ENCODE measurements at regions not wholly inside any gene's neighbourhood (a gene's known extent, or its start where the extent isn't known, plus 50 kb on each side); places are given as distances from the start of the nearest gene placed in this dataset.

DNA sequence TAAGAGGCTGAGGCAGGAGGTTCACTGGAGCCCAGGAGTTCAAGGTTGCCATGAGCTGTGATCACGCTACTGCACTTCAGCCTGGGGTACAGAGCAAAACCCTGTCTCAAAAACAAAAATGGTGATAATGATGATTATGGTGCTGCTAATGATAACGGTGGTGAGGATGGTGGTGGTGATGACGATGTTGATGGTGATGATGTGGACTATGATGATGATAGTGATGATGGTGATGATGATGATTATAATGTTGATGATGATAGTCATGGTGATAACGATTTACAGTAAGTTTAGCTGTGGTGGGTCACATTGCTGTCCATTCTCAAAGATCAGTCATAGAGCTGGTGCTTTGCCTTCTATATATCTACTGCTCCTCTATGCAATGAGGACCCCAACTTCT is 1340.6 kb downstream of the UQCRFS1 start:
- WGBS (ENCODE audit: extremely low coverage, insufficient coverage, low lambda C conversion rate): no CpG with 5 or more reads among the region's 4 CpGs
- Histone ChIP-seq H3K4me2 (ENCODE audit: low read length) (no peak overlapping the region), H3K27me3 (ENCODE audit: insufficient read depth, low read length, poor library complexity) (no peaks in the 10 kb centered on the region), H3K4me3 (ENCODE audit: low read length) (no peak overlapping the region), H4K8ac (ENCODE audit: low read depth, low read length) (no peak overlapping the region), H2BK15ac (replicated peaks; ENCODE audit: low read depth) (no peak overlapping the region), H3K4me1 (ENCODE audit: control insufficient read depth, low read depth, low read length) (no peaks in the 10 kb centered on the region), H2BK5ac (ENCODE audit: low read length) (no peak overlapping the region), H3K4ac (ENCODE audit: low read depth, low read length) (no peak overlapping the region), H3K56ac (ENCODE audit: low read length) (no peak overlapping the region), H3K36me3 (ENCODE audit: control insufficient read depth, insufficient read depth, low read length) (no peaks in the 10 kb centered on the region), H3K27ac (ENCODE audit: low read depth, low read length) (no peak overlapping the region), H2BK120ac (ENCODE audit: low read depth, low read length) (no peak overlapping the region), H3K79me1 (ENCODE audit: low read length) (no peaks in the 10 kb centered on the region), H4K5ac (ENCODE audit: low read length) (no peak overlapping the region), H3K18ac (ENCODE audit: low read length) (no peak overlapping the region), H2AK5ac (ENCODE audit: low read length) (no peak overlapping the region), H3K79me2 (ENCODE audit: control insufficient read depth, insufficient read depth, low read length) (no peaks in the 10 kb centered on the region), H3K23ac (ENCODE audit: low read length) (no peak overlapping the region), H3K9ac (ENCODE audit: low read length) (no peak overlapping the region)
- DNase-seq: no peak

GRCh38 chr19:27870293-27870692 is 1342.7 kb downstream of the UQCRFS1 start:
- no peak overlapping the region for H3K4me3 ChIP-seq (ENCODE audit: low read length)
- no peak overlapping the region for H2AK5ac ChIP-seq (ENCODE audit: low read length)
- no peak overlapping the region for H3K23ac ChIP-seq (ENCODE audit: low read length)
- no peaks in the 10 kb centered on the region for H3K79me2 ChIP-seq (ENCODE audit: control insufficient read depth, insufficient read depth, low read length)
- H2BK5ac ChIP-seq (ENCODE audit: low read length): no peak overlapping the region
- no peak overlapping the region for H2BK120ac ChIP-seq (ENCODE audit: low read depth, low read length)
- H3K4me2 ChIP-seq (ENCODE audit: low read length): no peak overlapping the region
- H3K4me1 ChIP-seq (ENCODE audit: control insufficient read depth, low read depth, low read length): no peaks in the 10 kb centered on the region
- H3K9ac ChIP-seq (ENCODE audit: low read length): no peak overlapping the region
- no peak overlapping the region for H4K5ac ChIP-seq (ENCODE audit: low read length)
- no peaks in the 10 kb centered on the region for H3K27me3 ChIP-seq (ENCODE audit: insufficient read depth, low read length, poor library complexity)
- no peaks in the 10 kb centered on the region for H3K36me3 ChIP-seq (ENCODE audit: control insufficient read depth, insufficient read depth, low read length)
- H3K27ac ChIP-seq (ENCODE audit: low read depth, low read length): no peak overlapping the region
- no peak for DNase-seq
- no peak overlapping the region for H3K4ac ChIP-seq (ENCODE audit: low read depth, low read length)
- H4K8ac ChIP-seq (ENCODE audit: low read depth, low read length): no peak overlapping the region
- no peak overlapping the region for H2BK15ac ChIP-seq (replicated peaks; ENCODE audit: low read depth)
- no peaks in the 10 kb centered on the region for H3K79me1 ChIP-seq (ENCODE audit: low read length)
- H3K56ac ChIP-seq (ENCODE audit: low read length): no peak overlapping the region
- no peak overlapping the region for H3K18ac ChIP-seq (ENCODE audit: low read length)

- Histone ChIP-seq H3K27ac (ENCODE audit: low read depth, low read length) (no peak overlapping the region), H3K56ac (ENCODE audit: low read length) (no peak overlapping the region), H3K36me3 (ENCODE audit: control insufficient read depth, insufficient read depth, low read length) (no peaks in the 10 kb centered on the region), H3K4me3 (ENCODE audit: low read length) (no peak overlapping the region), H3K4ac (ENCODE audit: low read depth, low read length) (no peak overlapping the region), H2BK5ac (ENCODE audit: low read length) (no peak overlapping the region), H3K79me2 (ENCODE audit: control insufficient read depth, insufficient read depth, low read length) (no peaks in the 10 kb centered on the region), H4K8ac (ENCODE audit: low read depth, low read length) (no peak overlapping the region), H3K4me2 (ENCODE audit: low read length) (no peak overlapping the region), H2BK15ac (replicated peaks; ENCODE audit: low read depth) (no peak overlapping the region), H3K79me1 (ENCODE audit: low read length) (no peaks in the 10 kb centered on the region), H2BK120ac (ENCODE audit: low read depth, low read length) (no peak overlapping the region), H3K9ac (ENCODE audit: low read length) (no peak overlapping the region), H3K27me3 (ENCODE audit: insufficient read depth, low read length, poor library complexity) (no peaks in the 10 kb centered on the region), H3K23ac (ENCODE audit: low read length) (no peak overlapping the region), H3K18ac (ENCODE audit: low read length) (no peak overlapping the region), H4K5ac (ENCODE audit: low read length) (no peak overlapping the region), H2AK5ac (ENCODE audit: low read length) (no peak overlapping the region), H3K4me1 (ENCODE audit: control insufficient read depth, low read depth, low read length) (no peaks in the 10 kb centered on the region)
- DNase-seq: no peak
Measured at GRCh38 chr19:27868007-27868406, 1344.9 kb downstream of the UQCRFS1 start.

DNA sequence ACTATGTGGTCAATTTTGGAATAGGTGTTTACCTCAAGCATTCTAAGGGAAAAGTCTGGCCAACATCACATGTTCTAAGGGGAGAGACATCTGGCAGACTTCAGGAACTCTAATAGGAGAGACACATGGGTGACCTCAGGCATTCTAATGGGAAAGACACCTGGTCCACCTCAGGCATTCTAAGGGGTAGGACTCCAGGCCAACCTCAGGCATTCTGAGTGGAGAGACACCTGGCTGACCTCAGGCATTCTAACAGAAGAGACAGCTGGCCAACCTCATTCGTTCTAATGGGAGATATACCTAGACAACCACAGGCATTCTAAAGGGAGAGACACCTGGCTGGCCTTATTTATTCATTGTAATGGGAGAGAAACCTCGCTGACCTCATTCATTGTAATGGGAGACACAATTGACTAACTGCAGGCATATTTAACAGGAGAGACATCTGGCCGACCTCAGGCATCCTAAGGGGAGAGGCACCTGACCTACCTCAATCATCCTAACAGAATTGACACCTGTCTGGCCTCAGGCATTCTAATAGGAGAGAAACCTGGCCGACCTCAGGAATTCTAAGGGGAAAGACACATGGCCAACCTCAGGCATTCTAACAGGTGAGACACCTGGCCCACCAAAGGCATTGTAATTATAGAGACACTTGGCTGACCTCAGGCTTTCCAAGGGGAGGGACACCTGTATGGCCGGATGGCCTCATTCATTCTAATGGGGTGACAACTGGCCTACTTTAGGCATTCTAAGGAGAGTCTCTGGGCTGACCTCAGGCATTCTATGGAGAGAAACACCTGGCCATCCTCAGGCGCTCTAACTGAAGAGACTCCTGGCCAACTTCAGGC is 1346.8 kb downstream of the UQCRFS1 start:
- H3K36me3 ChIP-seq (ENCODE audit: control insufficient read depth, insufficient read depth, low read length): no peaks in the 10 kb centered on the region
- H2BK5ac ChIP-seq (ENCODE audit: low read length): no peak overlapping the region
- H3K4me1 ChIP-seq (ENCODE audit: control insufficient read depth, low read depth, low read length): no peaks in the 10 kb centered on the region
- H3K18ac ChIP-seq (ENCODE audit: low read length): no peak overlapping the region
- H3K4me3 ChIP-seq (ENCODE audit: low read length): no peak overlapping the region
- DNase-seq: no peak
- no peak overlapping the region for H3K4ac ChIP-seq (ENCODE audit: low read depth, low read length)
- no peak overlapping the region for H3K9ac ChIP-seq (ENCODE audit: low read length)
- no peak overlapping the region for H3K56ac ChIP-seq (ENCODE audit: low read length)
- H3K27me3 ChIP-seq (ENCODE audit: insufficient read depth, low read length, poor library complexity): no peaks in the 10 kb centered on the region
- no peak overlapping the region for H2AK5ac ChIP-seq (ENCODE audit: low read length)
- H3K79me2 ChIP-seq (ENCODE audit: control insufficient read depth, insufficient read depth, low read length): no peaks in the 10 kb centered on the region
- no peak overlapping the region for H4K5ac ChIP-seq (ENCODE audit: low read length)
- no peak overlapping the region for H2BK120ac ChIP-seq (ENCODE audit: low read depth, low read length)
- WGBS (ENCODE audit: extremely low coverage, insufficient coverage, low lambda C conversion rate): no CpG with 5 or more reads among the region's 6 CpGs
- no peaks in the 10 kb centered on the region for H3K79me1 ChIP-seq (ENCODE audit: low read length)
- no peak overlapping the region for H2BK15ac ChIP-seq (replicated peaks; ENCODE audit: low read depth)
- no peak overlapping the region for H3K23ac ChIP-seq (ENCODE audit: low read length)
- H3K4me2 ChIP-seq (ENCODE audit: low read length): no peak overlapping the region
- no peak overlapping the region for H3K27ac ChIP-seq (ENCODE audit: low read depth, low read length)
- H4K8ac ChIP-seq (ENCODE audit: low read depth, low read length): no peak overlapping the region

- Histone ChIP-seq H3K9ac (ENCODE audit: low read length) (no peak overlapping the region), H3K4me2 (ENCODE audit: low read length) (no peak overlapping the region), H3K4ac (ENCODE audit: low read depth, low read length) (no peak overlapping the region), H4K5ac (ENCODE audit: low read length) (no peak overlapping the region), H3K36me3 (ENCODE audit: control insufficient read depth, insufficient read depth, low read length) (no peaks in the 10 kb centered on the region), H3K4me3 (ENCODE audit: low read length) (no peak overlapping the region), H3K27me3 (ENCODE audit: insufficient read depth, low read length, poor library complexity) (no peaks in the 10 kb centered on the region), H3K18ac (ENCODE audit: low read length) (no peak overlapping the region), H2BK15ac (replicated peaks; ENCODE audit: low read depth) (no peak overlapping the region), H3K79me1 (ENCODE audit: low read length) (no peaks in the 10 kb centered on the region), H2BK5ac (ENCODE audit: low read length) (no peak overlapping the region), H3K27ac (ENCODE audit: low read depth, low read length) (no peak overlapping the region), H3K56ac (ENCODE audit: low read length) (no peak overlapping the region), H4K8ac (ENCODE audit: low read depth, low read length) (no peak overlapping the region), H2AK5ac (ENCODE audit: low read length) (no peak overlapping the region), H3K4me1 (ENCODE audit: control insufficient read depth, low read depth, low read length) (no peaks in the 10 kb centered on the region), H2BK120ac (ENCODE audit: low read depth, low read length) (no peak overlapping the region), H3K79me2 (ENCODE audit: control insufficient read depth, insufficient read depth, low read length) (no peaks in the 10 kb centered on the region), H3K23ac (ENCODE audit: low read length) (no peak overlapping the region)
- WGBS (ENCODE audit: extremely low coverage, insufficient coverage, low lambda C conversion rate): no CpG with 5 or more reads among the region's 8 CpGs
- no peak for DNase-seq
Measured at GRCh38 chr19:27861411-27861975, 1351.5 kb downstream of the UQCRFS1 start.

All from mesendoderm (in vitro differentiated cells).